ENCODE measurements at regions not wholly inside any gene's neighbourhood (a gene's known extent, or its start where the extent isn't known, plus 50 kb on each side); places are given as distances from the start of the nearest gene placed in this dataset.

DNA sequence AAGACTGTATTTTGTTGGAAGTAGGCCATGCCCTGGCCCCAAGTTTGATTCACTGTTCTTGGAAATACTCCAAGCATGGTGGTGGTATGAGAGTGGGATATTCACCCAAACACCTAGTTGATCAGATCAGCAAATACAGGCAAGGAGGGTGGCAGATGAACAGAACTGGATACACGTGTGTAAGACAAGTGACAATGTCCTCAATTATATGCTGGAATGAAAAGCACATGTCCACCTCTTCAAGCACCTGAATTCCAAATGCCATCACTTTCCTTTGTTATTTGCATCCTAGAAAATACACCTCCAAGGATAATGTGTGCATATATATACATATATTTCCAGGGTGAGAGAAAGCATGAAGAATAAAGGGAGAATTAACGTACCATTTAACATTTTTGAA lies 131.8 kb upstream of the ZEB1 start:
- no peak for TF ChIP-seq CTCF (IDR thresholded peaks at IDR 0.05; ENCODE audit: extremely low read depth, insufficient read depth, missing control alignments)
- in situ Hi-C loops (cut with MboI; ENCODE audit: low pct_unique_long_range_greater_than_20kb, low sequenced_read_pairs, unreplicated experiment), result no loop called here
- DNase-seq (ENCODE audit: low spot score), result no peak

- no peak for TF ChIP-seq CTCF (IDR thresholded peaks at IDR 0.05; ENCODE audit: extremely low read depth, insufficient read depth, missing control alignments)
- in situ Hi-C loops (cut with MboI; ENCODE audit: low pct_unique_long_range_greater_than_20kb, low sequenced_read_pairs, unreplicated experiment), result no loop called here
- no peak for DNase-seq (ENCODE audit: low spot score)
Measured at GRCh38 chr10:31187607-31188210, 131.3 kb upstream of the ZEB1 start.

GRCh38 chr10:31188792-31189406 lies 130.1 kb upstream of the ZEB1 start:
- in situ Hi-C loops (cut with MboI; ENCODE audit: low pct_unique_long_range_greater_than_20kb, low sequenced_read_pairs, unreplicated experiment), result no loop called here
- DNase-seq (ENCODE audit: low spot score), result no peak
- TF ChIP-seq CTCF (IDR thresholded peaks at IDR 0.05; ENCODE audit: extremely low read depth, insufficient read depth, missing control alignments), result no peak

DNA sequence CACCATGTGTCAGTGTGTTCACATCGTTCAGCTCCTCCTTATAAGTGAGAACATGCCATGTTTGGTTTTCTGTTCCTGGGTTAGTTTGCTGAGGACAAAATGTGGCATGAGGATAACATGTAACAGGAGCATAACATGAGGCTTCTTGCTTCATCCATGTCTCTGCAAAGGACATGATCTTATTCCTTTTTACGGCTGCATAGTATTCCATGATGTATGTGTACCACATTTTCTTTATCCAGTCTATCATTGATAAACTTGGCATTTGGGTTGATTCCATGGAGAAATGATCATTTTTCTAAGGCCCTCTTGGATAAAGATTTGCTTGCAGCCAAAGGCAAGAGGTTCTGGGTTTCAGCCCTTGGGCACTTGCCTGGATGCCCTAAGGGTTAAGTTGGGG lies 128.5 kb upstream of the ZEB1 start:
- in situ Hi-C loops (cut with MboI; ENCODE audit: low pct_unique_long_range_greater_than_20kb, low sequenced_read_pairs, unreplicated experiment), result no loop called here
- no peak for DNase-seq (ENCODE audit: low spot score)
- no peak for TF ChIP-seq CTCF (IDR thresholded peaks at IDR 0.05; ENCODE audit: extremely low read depth, insufficient read depth, missing control alignments)

DNA sequence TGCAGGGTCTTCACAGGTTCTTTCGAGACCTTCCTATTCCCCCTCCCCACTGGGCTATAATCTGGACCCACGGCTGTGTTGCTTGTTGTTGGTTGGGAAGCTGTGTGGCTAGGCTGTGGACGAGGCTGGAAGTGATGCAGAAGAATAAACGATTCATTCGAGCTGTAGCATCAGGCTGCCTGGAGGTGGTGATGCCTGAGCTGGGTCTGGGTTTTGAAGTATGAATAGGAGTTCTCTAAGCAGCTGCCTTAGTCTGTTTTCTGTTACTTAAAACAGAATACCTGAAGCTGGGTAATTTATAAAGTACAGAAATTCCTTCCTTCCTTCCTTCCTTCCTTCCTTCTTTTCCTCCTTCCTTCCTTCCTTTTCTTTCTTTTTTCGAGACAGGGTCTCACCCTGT lies 126.5 kb upstream of the ZEB1 start:
- no peak for DNase-seq (ENCODE audit: low spot score)
- no peak for TF ChIP-seq CTCF (IDR thresholded peaks at IDR 0.05; ENCODE audit: extremely low read depth, insufficient read depth, missing control alignments)
- in situ Hi-C loops (cut with MboI; ENCODE audit: low pct_unique_long_range_greater_than_20kb, low sequenced_read_pairs, unreplicated experiment), result no loop called here

DNA sequence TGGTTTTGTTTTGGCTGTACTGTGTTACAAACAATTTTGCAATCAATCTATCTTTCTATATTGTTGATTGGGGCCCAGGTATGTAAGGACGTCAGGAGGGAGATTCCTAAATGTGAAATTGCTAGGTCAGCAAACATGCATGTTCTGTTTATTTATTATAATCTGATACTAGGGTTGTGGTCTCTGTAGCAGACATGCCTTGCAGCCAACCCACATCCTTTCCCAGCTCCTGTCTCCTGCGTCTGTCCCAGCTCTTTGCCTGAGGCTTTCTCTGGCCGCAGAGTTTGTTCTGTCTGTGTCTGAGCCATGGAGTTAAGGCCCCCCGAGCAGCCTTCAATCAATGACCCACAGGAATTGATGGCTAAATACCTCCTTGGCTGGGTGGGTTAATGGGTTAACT lies 124.0 kb upstream of the ZEB1 start:
- in situ Hi-C loops (cut with MboI; ENCODE audit: low pct_unique_long_range_greater_than_20kb, low sequenced_read_pairs, unreplicated experiment), result no loop called here
- DNase-seq (ENCODE audit: low spot score), result no peak
- no peak for TF ChIP-seq CTCF (IDR thresholded peaks at IDR 0.05; ENCODE audit: extremely low read depth, insufficient read depth, missing control alignments)

Measured in GM13977 (cell line).